Right hindlimb (tissue), 1 donor: ENCODE measurements at regions not wholly inside any gene's neighbourhood (a gene's known extent, or its start where the extent isn't known, plus 50 kb on each side); places are given as distances from the start of the nearest gene placed in this dataset.
"Not testable (repeated sequence)": the region's sequence is repeated elsewhere in the genome, so short reads cannot be mapped to it uniquely, and the experiment has no call there.

Experiments used
- DNase-seq: peaks from one replicate; pipeline ENCODE4 v3.0.0-alpha.2; 2018

GRCh38 chr4:107389965-107390364, 330.1 kb downstream of the PAPSS1 start:
- no peak for DNase-seq

GRCh38 chr4:107388736-107389274, 331.2 kb downstream of the PAPSS1 start:
- DNase-seq, result no peak

- no peak for DNase-seq
These were observed 339.1 kb downstream of the PAPSS1 start for GRCh38 chr4:107380836-107381438.

GRCh38 chr4:107380190-107380589, 339.8 kb downstream of the PAPSS1 start:
- no peak for DNase-seq

GRCh38 chr4:107379054-107379869, 340.8 kb downstream of the PAPSS1 start:
- DNase-seq, result no peak

- DNase-seq, result no peak
These were observed 340.2 kb upstream of the DKK2 start for GRCh38 chr4:107376293-107376692.

- DNase-seq, result no peak
These were observed 330.8 kb upstream of the DKK2 start for GRCh38 chr4:107366900-107367299.

GRCh38 chr4:107366016-107366735, 330.1 kb upstream of the DKK2 start:
- DNase-seq, result no peak

GRCh38 chr4:107363125-107363524, 327.0 kb upstream of the DKK2 start:
- no peak for DNase-seq

GRCh38 chr4:107359208-107359607, 323.1 kb upstream of the DKK2 start:
- DNase-seq, result no peak

- DNase-seq, result not testable (repeated sequence)
These were observed 318.2 kb upstream of the DKK2 start for GRCh38 chr4:107354304-107354703.

GRCh38 chr4:107351196-107351595, 315.1 kb upstream of the DKK2 start:
- no peak for DNase-seq

GRCh38 chr4:107349732-107350131, 313.6 kb upstream of the DKK2 start:
- DNase-seq, result no peak

GRCh38 chr4:107349266-107349665, 313.2 kb upstream of the DKK2 start:
- no peak for DNase-seq

- no peak for DNase-seq
These were observed 312.3 kb upstream of the DKK2 start for GRCh38 chr4:107348188-107349050.

GRCh38 chr4:107333518-107333917, 297.4 kb upstream of the DKK2 start:
- no peak for DNase-seq

GRCh38 chr4:107332656-107333055, 296.5 kb upstream of the DKK2 start:
- not testable (repeated sequence) for DNase-seq

- DNase-seq, result no peak
These were observed 294.8 kb upstream of the DKK2 start for GRCh38 chr4:107330916-107331315.

GRCh38 chr4:107319386-107319785, 283.3 kb upstream of the DKK2 start:
- no peak for DNase-seq

GRCh38 chr4:107318078-107318477, 282.0 kb upstream of the DKK2 start:
- DNase-seq, result no peak

- no peak for DNase-seq
These were observed 281.5 kb upstream of the DKK2 start for GRCh38 chr4:107317611-107318010.

- no peak for DNase-seq
These were observed 279.5 kb upstream of the DKK2 start for GRCh38 chr4:107315584-107315983.

- no peak for DNase-seq
These were observed 278.0 kb upstream of the DKK2 start for GRCh38 chr4:107314156-107314555.
